ENCODE measurements at regions not wholly inside any gene's neighbourhood (a gene's known extent, or its start where the extent isn't known, plus 50 kb on each side); places are given as distances from the start of the nearest gene placed in this dataset.

GRCh38 chr18:11237484-11237883, 88.1 kb upstream of the PIEZO2 start:
- Histone ChIP-seq H3K27ac (no peak overlapping the region), H3K4me3 (ENCODE audit: low read depth, low read length) (no peak overlapping the region), H3K27me3 (replicated peaks) (no peaks in the 10 kb centered on the region), H3K36me3 (replicated peaks) (no peaks in the 10 kb centered on the region)
- in situ Hi-C loops (cut with HindIII; ENCODE audit: low pct_ligation_motif_present, low sequenced_read_pairs): no loop called here
- DNase-seq: no peak
- TF ChIP-seq CTCF (IDR thresholded peaks at IDR 0.05; ENCODE audit: low read depth, low read length, missing control alignments): no peak

DNA sequence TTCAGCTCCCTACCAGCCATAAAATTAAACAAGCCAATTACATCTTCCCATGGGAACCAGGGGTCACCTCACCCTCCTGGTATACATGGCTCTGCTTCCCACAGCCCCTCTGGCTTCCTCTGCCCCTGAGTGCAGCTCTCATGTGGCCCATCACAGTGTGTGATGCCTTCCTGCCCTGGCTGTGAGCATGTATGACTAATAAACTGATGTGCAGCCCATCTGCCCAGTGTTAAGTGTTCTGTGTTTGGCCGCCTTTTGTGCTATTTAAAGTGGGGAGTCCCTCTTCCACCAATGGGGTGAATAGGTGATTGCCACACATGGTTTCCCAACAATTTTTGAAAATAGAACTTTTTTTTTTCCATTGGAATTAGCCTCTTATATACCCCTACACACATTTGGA, 87.7 kb upstream of the PIEZO2 start:
- Histone ChIP-seq H3K36me3 (replicated peaks) (no peaks in the 10 kb centered on the region), H3K27ac (no peak overlapping the region), H3K27me3 (replicated peaks) (no peaks in the 10 kb centered on the region), H3K4me3 (ENCODE audit: low read depth, low read length) (no peak overlapping the region)
- in situ Hi-C loops (cut with HindIII; ENCODE audit: low pct_ligation_motif_present, low sequenced_read_pairs): no loop called here
- no peak for TF ChIP-seq CTCF (IDR thresholded peaks at IDR 0.05; ENCODE audit: low read depth, low read length, missing control alignments)
- DNase-seq: no peak

GRCh38 chr18:11224153-11224552, 74.8 kb upstream of the PIEZO2 start:
- no peak for DNase-seq
- Histone ChIP-seq H3K27me3 (replicated peaks) (no peaks in the 10 kb centered on the region), H3K36me3 (replicated peaks) (no peaks in the 10 kb centered on the region), H3K27ac (no peak overlapping the region), H3K4me3 (ENCODE audit: low read depth, low read length) (no peak overlapping the region)
- in situ Hi-C loops (cut with HindIII; ENCODE audit: low pct_ligation_motif_present, low sequenced_read_pairs): no loop called here
- no peak for TF ChIP-seq CTCF (IDR thresholded peaks at IDR 0.05; ENCODE audit: low read depth, low read length, missing control alignments)

DNA sequence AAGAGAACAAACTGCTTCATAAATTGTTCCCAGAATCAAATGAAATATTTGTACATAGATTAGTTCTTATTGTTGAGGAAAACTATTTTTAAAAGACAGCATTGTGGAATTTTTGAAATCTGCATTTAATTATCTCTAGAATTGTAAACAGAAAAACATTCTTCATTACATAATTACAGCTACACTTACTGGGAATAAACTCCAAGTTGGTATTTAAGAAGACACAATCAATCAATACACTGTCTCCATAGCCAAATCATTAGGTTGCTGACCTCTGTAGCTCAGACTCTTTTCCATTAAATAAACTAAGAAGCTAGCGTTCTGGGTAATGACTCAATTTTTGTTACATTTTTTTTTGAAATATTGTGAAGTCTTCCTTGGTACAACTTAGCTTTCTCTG, 70.2 kb upstream of the PIEZO2 start:
- no peaks in the 10 kb centered on the region for H3K36me3 ChIP-seq (replicated peaks)
- no peak for DNase-seq
- no peak for TF ChIP-seq CTCF (IDR thresholded peaks at IDR 0.05; ENCODE audit: low read depth, low read length, missing control alignments)
- no peak overlapping the region for H3K27ac ChIP-seq
- no peak overlapping the region for H3K4me3 ChIP-seq (ENCODE audit: low read depth, low read length)
- in situ Hi-C loops (cut with HindIII; ENCODE audit: low pct_ligation_motif_present, low sequenced_read_pairs): no loop called here
- no peaks in the 10 kb centered on the region for H3K27me3 ChIP-seq (replicated peaks)

- TF ChIP-seq CTCF (IDR thresholded peaks at IDR 0.05; ENCODE audit: low read depth, low read length, missing control alignments): no peak
- Histone ChIP-seq H3K36me3 (replicated peaks) (no peaks in the 10 kb centered on the region), H3K27me3 (replicated peaks) (no peaks in the 10 kb centered on the region), H3K4me3 (ENCODE audit: low read depth, low read length) (no peak overlapping the region), H3K27ac (no peak overlapping the region)
- in situ Hi-C loops (cut with HindIII; ENCODE audit: low pct_ligation_motif_present, low sequenced_read_pairs): no loop called here
- no peak for DNase-seq
Observed at GRCh38 chr18:11215216-11215615, 65.8 kb upstream of the PIEZO2 start.

GRCh38 chr18:11204020-11204419, 54.7 kb upstream of the PIEZO2 start:
- DNase-seq: no peak
- H3K27me3 ChIP-seq (replicated peaks): no peaks in the 10 kb centered on the region
- no peak overlapping the region for H3K27ac ChIP-seq
- TF ChIP-seq CTCF (IDR thresholded peaks at IDR 0.05; ENCODE audit: low read depth, low read length, missing control alignments): no peak
- no peaks in the 10 kb centered on the region for H3K36me3 ChIP-seq (replicated peaks)
- no peak overlapping the region for H3K4me3 ChIP-seq (ENCODE audit: low read depth, low read length)
- in situ Hi-C loops (cut with HindIII; ENCODE audit: low pct_ligation_motif_present, low sequenced_read_pairs): no loop called here
